ENCODE measurements at regions not wholly inside any gene's neighbourhood (a gene's known extent, or its start where the extent isn't known, plus 50 kb on each side); places are given as distances from the start of the nearest gene placed in this dataset.

GRCh38 chr16:6645768-6646568, 686.7 kb upstream of the RBFOX1 start:
- no peak for DNase-seq

DNA sequence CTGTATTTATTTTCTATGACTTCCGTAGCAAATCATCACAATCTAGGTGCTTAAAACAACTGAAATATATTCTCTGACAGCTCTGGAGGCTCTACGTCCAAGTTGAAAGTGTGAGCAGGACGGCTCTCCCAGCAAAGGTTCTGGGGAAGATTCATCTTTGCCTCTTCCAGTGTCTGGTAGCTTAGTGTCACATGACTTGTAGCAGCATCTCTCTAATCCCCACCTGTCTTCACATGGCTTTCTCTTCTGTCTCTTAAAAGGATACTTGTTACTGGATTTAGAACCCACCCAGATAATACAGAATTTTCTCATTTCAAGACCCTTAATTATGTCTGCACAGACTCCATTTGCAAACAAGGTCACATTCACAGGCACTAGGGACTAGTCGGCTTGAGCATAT, 687.7 kb upstream of the RBFOX1 start:
- DNase-seq: no peak

- DNase-seq: no peak
These were observed 689.5 kb upstream of the RBFOX1 start for GRCh38 chr16:6643080-6643686.

DNA sequence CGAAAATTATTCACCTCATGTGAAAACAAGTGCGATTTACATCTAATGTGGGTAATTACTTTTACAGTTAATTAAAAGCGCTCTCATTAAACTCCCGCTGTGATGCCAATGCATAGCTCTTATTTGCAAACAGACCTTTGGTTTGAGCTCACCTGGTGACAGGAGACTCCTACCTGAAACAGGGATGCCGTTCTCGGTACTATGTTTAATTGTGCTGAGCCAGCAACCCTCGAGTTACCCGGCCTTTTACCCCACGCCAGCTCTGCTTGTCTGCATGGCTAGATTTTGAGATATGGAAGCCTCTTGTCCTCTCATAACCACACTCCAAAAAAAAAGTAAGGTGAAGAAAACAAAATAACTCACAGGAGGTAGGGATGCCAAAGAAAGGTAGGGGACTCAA, 690.4 kb upstream of the RBFOX1 start:
- no peak for DNase-seq

- DNase-seq: no peak
These were observed 691.6 kb upstream of the RBFOX1 start for GRCh38 chr16:6641091-6641490.

DNA sequence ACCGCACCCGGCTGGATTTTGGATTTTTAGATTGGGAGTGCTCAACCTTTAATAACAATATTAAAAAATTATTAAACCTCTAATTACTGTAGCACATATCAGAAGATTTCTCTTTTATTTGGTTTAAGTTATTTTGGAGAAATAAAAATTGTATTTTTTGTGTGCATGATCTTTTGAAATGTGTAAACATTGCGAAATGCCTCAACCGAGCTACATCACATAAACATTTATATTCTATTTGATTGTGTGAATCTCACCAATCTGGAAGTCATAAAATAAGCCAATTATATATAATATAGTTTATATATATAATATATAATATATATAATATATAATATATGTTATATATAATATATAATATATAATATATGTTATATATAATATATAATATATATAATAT, 696.2 kb upstream of the RBFOX1 start:
- DNase-seq: no peak

DNA sequence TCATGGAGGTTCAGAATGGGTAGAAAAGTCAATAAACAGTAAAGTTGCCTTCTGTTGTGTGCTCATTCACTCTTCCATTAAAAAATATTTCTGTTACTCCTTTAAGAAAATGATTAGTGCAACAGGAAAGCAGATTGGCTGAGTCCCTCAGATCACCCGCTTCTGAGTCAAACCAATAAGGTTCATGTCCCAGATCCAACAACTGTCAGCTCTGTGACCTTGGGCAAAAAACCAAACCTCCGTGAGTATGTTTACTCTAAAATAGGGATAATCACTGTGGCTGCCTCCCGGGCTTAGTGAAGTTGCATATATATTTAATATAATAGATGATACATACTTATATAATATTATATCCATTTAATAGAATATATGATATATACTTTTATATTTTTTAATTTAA, 698.5 kb upstream of the RBFOX1 start:
- no peak for DNase-seq

DNA sequence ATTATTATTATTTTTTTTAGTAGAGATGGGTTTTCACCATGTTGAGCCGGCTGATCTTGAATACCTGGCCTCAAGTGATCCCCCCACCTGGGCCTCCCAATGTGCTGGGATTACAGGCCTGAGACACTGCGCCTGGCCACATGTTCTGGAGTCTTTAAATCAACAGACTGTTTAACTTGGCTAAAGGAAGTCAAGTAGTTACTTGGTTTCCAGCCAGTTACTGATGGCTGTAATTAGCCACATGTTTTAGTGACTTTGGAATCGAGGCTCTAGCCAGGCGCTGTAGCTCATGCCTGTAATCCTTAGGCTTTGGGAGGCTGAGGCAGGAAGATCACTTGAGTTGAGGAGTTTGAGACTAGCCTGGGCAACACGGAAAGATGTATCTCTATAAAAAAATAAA, 699.2 kb upstream of the RBFOX1 start:
- no peak for DNase-seq

DNA sequence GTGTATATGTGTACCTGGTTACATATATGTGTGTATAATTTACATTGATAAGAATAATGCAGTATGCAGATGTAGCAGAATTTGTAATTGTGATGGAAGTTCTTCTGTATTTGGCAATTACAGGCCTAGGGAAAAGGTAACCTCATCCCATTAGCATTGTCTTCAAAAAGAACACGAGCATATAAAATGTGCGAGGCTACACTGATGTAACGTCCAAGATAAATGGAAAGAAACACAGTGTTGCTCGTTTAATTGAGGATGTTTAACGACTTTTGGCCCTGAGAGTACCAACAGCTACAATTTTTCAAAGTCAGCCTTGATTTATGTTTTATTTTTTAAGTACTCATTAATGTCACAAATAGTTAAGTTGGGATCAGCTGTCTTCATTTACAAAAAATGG, 703.5 kb upstream of the RBFOX1 start:
- no peak for DNase-seq

GRCh38 chr16:6625606-6626005, 707.0 kb upstream of the RBFOX1 start:
- no peak for DNase-seq

DNA sequence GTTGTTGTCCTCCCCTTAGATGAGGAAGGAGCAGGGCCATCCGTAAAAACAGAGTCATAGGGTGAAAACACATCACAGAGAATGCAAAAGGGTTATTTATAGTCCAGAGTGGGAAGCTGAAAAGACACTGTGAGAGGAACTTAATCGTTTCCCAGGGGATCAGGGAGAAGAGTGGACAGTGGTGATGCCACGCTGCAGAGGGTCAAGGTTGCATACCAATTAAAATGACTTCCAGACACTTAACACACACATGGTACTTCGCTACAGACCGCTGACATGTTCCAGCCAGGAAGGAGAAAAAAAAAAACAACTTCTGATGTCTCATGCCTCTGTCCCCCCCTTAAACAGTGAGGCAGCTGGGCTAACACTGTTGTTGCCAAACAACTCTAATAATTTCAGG, 713.8 kb upstream of the RBFOX1 start:
- no peak for DNase-seq

GRCh38 chr16:6616746-6617145, 715.9 kb upstream of the RBFOX1 start:
- DNase-seq: no peak

DNA sequence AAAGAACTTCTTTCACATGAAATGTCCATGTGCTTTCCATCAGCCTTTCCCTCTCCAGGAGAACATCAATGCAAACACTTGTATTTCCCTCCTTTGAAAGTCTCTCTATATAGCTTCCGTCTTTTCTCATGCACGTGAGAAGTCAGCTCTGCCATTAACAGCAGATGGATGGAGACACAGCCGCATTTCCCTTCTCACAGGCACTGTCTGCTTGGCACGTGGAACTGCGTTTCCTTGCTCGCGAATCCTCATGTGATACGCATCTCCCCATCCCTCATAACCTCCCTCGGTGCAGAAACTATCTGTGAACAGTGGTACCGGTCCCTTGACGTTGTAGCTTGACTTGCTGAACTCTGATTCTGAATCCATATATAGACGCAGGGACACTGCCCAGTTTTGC, 717.0 kb upstream of the RBFOX1 start:
- DNase-seq: no peak

- no peak for DNase-seq
These were observed 721.1 kb upstream of the RBFOX1 start for GRCh38 chr16:6611535-6611934.

- no peak for DNase-seq
These were observed 727.2 kb upstream of the RBFOX1 start for GRCh38 chr16:6605490-6605889.

GRCh38 chr16:6603780-6604325, 728.8 kb upstream of the RBFOX1 start:
- DNase-seq: no peak

DNA sequence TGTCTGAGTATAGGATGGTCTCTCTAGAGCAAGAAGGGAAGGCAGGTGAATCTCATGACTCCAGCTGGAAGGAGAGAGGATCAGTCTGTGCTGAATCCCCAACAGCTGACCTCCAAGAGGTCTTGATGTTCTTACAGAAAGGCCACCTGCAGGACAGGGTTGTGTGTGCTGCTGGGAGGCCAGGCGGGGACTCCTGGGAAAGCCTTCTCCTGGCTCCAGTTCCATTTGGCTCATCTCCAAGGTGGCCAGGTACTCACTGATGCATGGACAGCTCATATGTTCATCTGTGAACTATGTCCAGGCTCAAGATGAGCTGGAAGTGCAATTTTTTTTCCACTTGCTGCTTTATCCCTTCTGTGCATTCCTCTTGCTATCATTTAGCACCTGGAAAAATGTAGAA, 730.2 kb upstream of the RBFOX1 start:
- DNase-seq: no peak

GRCh38 chr16:6600167-6600566, 732.5 kb upstream of the RBFOX1 start:
- DNase-seq: no peak

GRCh38 chr16:6593799-6594198, 738.8 kb upstream of the RBFOX1 start:
- DNase-seq: no peak

- DNase-seq: no peak
These were observed 756.0 kb upstream of the RBFOX1 start for GRCh38 chr16:6576606-6577005.

GRCh38 chr16:6576113-6576512, 756.5 kb upstream of the RBFOX1 start:
- no peak for DNase-seq

GRCh38 chr16:6574146-6574545, 758.5 kb upstream of the RBFOX1 start:
- DNase-seq: no peak

DNA sequence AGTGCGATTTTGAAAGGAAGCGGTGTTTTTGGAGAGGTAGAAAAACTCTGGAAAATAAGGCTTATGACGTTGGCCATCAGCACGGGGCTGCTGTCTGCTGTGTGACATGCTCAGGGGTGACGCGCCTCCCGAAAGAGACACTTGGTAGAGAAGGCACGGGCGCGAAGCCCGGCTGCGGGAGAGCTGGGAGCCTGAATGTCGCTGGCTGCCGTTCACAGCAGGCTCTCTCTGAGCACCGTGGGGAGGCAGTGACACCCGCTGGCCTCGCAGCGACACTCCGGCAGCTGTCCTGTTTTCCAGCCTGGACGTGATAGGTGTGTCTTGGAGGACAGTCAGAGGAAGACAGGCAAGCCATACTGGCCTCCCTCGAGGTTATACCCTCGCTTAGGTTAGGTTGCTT, 759.1 kb upstream of the RBFOX1 start:
- no peak for DNase-seq

DNA sequence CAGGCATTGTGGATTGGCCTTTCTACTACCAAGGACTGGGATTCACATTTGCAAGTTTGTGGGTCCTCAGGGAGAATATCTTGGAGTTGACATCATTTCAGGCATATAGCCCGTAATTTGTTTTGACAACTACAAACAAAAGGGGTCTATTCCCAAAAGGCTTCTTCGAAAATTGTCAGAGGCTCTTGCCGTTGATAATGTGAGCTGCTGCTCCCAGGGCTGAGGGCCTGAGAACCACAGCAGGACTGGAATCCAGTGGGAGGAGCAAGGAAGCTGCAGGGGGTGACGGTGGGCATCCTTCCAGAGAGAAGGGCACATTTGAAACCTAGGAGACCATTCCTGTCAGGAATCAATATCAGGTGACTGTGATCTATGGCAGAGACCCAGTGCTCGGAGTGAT, 761.6 kb upstream of the RBFOX1 start:
- no peak for DNase-seq

GRCh38 chr16:6570530-6570929, 762.1 kb upstream of the RBFOX1 start:
- no peak for DNase-seq
